ENCODE measurements at regions not wholly inside any gene's neighbourhood (a gene's known extent, or its start where the extent isn't known, plus 50 kb on each side); places are given as distances from the start of the nearest gene placed in this dataset.
A peak's percentile ranks its signal among the peaks of the same experiment; 100 is the strongest.

DNA sequence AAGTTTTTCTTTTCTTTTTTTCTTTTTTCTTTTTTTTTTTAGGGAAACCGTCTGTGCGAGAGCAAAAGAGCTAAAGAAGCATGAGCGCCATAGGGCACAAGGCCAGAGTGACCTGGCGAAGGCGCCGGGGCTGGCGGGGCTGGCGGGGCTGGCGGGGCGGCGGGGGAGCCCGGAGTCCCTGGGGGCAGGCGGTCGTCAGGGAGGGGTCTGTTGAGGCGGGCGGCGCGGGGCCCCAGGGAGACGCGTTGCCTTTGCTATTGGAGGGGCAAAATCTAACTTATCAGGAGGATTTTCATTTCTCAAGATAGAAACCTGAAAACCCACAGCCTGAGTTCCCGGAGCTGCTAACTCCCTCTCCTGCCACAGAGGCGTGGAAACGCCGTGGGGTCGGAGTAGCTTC lies 135.6 kb upstream of the SMAD1 start:
- no peak for DNase-seq (ENCODE audit: low read depth in 2 of 2)

DNA sequence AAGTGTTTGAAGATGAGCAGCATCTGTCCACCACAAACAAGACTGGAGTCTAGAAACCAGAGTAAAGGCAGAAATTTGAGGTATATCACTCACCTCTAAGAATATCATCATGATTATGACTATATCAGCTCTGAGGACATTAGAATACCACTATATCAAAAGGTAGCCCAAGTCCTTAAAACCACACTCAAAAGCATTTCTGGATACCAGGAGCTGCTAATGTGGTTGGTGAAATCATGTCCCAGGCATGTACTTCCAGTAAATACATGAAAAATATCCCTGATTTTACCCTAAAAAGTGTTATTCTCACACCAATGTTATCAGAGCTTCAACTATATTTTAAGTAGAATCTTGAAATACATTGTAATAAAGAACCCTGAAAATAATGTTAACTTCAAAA lies 136.3 kb upstream of the SMAD1 start:
- DNase-seq (ENCODE audit: low read depth in 2 of 2): no peak

DNA sequence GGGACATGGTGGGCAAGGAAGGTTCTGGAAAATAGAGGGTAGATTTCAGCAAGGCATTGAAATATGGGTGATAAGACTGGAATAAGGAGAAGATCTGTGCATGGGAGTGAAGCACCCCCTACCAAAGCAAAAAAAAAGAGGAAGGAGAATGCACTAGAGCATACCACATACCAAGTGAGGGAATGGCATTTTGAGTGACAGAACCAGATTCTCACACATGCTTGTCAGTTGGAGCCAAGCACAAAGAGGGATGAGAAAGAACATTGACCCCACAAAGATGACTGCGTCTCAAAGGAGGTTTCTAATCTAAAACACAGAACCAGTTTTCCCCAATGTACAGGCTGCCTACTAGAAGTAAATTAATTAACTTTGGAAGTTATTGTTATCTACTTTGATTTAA lies 140.3 kb upstream of the SMAD1 start:
- DNase-seq (ENCODE audit: low read depth in 2 of 2): no peak

DNA sequence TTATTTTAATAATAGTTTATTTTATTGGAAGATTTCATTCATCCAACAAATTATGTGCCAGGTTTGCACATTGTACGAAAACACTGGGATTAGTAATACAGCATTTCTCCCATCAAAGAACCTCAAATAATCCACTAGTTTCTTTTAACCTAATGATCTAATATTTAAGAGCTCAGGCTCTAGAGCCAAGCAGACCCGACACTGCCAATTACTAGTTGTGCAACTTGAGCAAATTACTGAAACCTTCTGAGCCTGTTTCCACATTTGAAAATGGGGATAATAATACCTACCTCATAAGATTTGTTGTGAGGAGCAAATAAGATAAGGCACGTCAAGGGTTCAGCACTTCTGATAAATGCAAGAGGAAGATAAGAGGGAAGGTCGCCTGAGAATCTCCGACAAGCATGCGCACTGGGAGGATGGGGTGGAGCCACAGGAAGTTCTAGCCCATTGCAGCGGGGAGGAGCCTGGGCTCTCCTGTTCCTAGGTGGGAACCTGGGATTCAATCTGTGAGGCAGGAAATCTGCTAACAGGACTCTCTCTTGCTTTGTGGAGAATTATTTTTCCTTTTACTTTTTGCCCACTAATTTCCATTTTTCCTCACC lies 141.5 kb upstream of the SMAD1 start:
- no peak for DNase-seq (ENCODE audit: low read depth in 2 of 2)

- DNase-seq (ENCODE audit: low read depth in 2 of 2): no peak
Measured at GRCh38 chr4:145339075-145339725, 142.5 kb upstream of the SMAD1 start.

GRCh38 chr4:145338568-145338967 lies 143.1 kb upstream of the SMAD1 start:
- DNase-seq (ENCODE audit: low read depth in 2 of 2): no peak

GRCh38 chr4:145337391-145337790 lies 144.3 kb upstream of the SMAD1 start:
- DNase-seq (ENCODE audit: low read depth in 2 of 2): no peak

- DNase-seq (ENCODE audit: low read depth in 2 of 2): no peak
Measured at GRCh38 chr4:145333786-145334185, 147.9 kb upstream of the SMAD1 start.

DNA sequence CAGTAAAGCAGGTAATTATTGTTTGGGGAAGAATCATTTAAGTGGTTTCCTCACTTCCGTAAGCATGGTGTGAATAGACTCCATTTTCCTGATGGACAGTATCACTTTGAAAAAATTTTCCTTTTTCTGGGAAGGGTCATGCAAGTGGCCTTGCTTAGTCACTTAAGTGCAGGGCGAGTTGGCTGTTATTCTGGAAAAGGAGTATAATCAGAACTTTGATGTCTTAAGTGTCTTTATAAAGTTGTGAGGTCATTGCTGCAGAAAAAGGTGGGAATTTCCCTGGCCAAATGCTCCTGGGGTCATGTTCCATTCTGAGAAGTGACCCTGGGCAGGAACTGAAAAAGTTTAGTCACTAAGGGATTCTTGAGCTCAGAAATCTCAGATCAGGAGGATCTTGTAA lies 146.1 kb upstream of the OTUD4 start:
- DNase-seq (ENCODE audit: low read depth in 2 of 2): no peak

GRCh38 chr4:145324161-145324560 lies 143.8 kb upstream of the OTUD4 start:
- no peak for DNase-seq (ENCODE audit: low read depth in 2 of 2)

DNA sequence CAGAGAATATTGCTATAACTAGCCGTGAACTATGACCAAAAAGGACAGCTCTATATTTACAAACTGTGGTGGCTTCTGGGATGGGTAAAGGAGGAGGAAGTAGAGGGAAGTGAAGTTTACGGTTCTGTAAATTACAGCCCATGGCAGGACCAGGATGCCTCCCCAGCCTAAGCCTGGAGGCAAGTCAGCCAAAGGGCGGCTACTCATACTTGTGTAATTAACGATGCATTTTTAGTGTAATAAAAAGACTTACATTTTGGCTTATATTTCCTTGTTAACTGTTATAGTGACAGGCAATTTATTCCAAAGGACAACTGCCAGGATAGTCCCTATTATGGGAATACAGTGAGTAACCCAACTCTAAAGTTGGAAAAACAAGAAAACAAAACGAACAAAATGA lies 139.9 kb upstream of the OTUD4 start:
- DNase-seq (ENCODE audit: low read depth in 2 of 2): no peak

- DNase-seq (ENCODE audit: low read depth in 2 of 2): no peak
Measured at GRCh38 chr4:145319751-145320150, 139.4 kb upstream of the OTUD4 start.

DNA sequence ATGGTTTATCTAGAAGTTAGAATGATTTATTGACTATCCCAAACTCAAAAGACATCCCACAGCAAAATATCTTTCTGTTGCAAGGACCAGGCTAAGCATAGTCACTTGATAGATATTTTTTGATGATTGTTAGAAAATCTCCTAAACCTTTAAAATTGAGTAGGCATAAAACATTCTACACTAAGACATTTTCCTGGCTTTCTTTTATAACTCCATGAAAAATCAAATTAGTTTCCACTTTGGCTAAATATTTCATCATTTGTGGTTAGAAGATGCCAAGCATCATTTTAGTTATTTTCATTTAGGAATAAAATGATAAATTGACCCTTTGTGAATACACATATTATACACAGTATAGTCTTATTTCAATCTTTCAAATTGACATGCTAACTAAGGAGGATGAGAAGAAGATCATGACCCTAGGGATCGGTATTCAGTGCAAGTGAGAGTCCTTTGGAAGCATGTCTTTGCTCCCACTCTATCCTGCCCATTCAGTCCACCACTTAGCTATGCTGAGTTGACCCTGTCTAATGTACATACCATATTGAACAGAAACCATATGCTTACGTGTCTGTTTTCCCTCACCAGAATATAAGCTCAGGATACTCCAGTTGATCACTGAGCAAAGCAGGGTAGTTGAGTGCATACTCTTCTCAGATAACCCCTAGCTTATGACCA lies 136.6 kb upstream of the OTUD4 start:
- no peak for DNase-seq (ENCODE audit: low read depth in 2 of 2)

- DNase-seq (ENCODE audit: low read depth in 2 of 2): no peak
Measured at GRCh38 chr4:145315811-145316225, 135.4 kb upstream of the OTUD4 start.

DNA sequence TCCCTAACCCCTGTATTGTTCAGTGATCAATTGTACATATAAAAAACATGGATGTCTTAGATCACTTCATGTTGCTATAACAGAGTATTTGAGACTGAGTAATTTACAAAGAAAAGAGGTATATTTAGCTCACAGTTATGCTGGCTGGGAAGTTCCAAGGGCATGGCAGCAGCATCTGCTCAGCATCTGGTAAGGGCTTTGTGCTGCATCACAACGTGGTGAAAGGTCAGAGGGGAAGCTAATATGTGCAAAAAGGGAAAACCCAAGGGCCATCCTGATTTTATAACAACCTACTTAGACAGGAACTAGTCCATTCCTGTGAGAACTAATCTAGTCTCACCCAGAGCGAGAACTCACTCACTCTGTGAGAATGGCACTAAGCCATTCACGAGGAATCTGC lies 128.2 kb upstream of the OTUD4 start:
- DNase-seq (ENCODE audit: low read depth in 2 of 2): no peak

- no peak for DNase-seq (ENCODE audit: low read depth in 2 of 2)
Measured at GRCh38 chr4:145307763-145308430, 127.5 kb upstream of the OTUD4 start.

GRCh38 chr4:145307120-145307519 lies 126.7 kb upstream of the OTUD4 start:
- DNase-seq (ENCODE audit: low read depth in 2 of 2): no peak

DNA sequence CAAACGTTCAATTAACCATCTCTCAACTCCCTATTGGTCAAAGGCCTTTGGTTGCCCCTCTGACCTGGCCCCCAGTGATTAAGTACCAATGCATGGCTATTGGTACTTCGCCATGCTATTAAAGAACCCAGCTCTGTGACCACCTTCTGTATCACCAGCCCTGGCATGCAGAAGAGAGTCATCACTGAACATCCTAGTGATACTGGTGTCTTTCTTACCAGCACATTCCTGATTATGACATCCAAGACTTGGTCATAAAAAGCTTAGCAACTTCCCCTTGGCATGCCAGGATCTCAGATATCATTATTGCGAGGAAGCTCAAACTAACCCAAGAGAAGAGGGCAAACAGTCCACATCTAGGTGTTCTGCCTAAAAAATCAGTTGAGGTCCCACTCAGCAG lies 122.3 kb upstream of the OTUD4 start:
- DNase-seq (ENCODE audit: low read depth in 2 of 2): no peak

DNA sequence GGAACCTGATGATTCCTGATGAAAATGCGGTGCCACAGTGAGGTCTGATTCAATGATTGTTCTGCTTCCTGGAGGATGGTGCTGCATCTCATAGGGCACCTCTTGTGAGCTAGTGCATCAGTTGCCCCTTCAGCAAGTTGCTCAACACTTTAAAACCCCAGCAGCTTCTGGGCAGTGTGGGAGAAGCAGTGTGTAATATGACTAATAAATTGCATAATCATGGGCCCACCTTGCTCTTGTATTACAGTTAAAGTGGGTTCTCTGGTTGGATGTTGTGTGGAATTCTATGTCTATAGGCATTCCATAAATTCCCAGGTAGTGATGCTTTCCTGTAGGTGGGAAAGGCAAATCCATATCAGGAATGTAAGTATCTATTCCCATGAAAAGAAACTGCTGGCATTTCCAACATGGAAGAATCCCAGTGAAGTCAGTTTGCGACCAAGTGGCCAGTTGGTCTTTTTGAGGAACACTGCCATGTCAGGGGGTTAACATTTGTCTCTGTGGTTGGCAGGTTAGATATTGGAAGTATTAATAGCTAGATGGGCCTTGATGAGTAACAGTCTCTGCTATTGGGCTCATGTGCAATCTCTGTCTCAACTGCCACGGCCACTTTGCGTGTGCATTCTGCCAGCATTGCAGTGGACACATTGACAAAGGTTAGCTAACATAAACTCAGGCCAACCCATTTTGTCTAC lies 121.1 kb upstream of the OTUD4 start:
- DNase-seq (ENCODE audit: low read depth in 2 of 2): no peak

GRCh38 chr4:145299380-145300076 lies 119.1 kb upstream of the OTUD4 start:
- peak; percentile 54 to 59 for DNase-seq (ENCODE audit: low read depth in 2 of 2)

DNA sequence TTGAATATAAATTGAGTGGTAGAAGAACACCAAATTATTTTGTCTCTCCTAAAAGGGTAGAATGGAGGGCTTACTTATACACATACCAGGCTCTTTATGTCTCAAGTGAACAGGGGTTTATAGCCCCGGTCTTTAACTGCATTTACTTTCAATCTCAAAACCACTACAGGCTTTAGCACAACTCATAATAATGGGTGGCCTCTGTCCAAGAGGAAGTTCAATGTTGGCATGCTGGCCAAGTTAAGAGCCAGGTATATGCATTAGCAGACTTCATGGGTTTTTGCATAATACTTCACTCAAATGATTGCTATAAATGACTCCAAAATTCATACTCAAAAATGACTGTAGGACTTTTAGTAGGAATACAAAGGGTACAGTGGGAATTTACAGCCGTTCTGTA lies 118.5 kb upstream of the OTUD4 start:
- no peak for DNase-seq (ENCODE audit: low read depth in 2 of 2)

GRCh38 chr4:145297556-145297955 lies 117.2 kb upstream of the OTUD4 start:
- DNase-seq (ENCODE audit: low read depth in 2 of 2): no peak

All from stimulated activated CD4-positive, alpha-beta T cell treated with anti-CD3 and anti-CD28 coated beads, Interleukin-1b, Interleukin-23, amount 100 ng/mL, for 4 hours (primary cell).